ENCODE measurements at regions not wholly inside any gene's neighbourhood (a gene's known extent, or its start where the extent isn't known, plus 50 kb on each side); places are given as distances from the start of the nearest gene placed in this dataset.

DNA sequence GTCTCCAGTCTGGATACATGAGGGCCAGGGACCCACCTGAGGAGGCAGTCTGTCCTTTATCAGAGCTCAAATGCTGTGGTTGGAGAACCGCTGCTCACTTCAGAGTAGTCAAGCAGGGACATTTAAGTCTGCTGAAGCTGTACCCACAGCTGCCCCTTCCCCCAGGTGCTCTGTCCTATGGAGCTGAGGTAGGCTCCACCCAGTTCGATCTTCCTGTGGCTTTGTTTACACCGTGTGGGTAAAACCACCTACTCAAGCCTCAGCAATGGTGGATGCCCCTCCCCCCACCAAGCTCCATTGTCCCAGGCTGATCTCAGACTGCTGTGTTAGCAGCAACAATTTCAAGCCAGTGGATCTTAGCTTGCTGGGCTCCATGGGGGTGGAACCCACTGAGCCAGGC, 731.4 kb upstream of the HS6ST1 start:
- no peak overlapping the region for H3K27ac ChIP-seq
- no peaks in the 10 kb centered on the region for H3K27me3 ChIP-seq
- H3K36me3 ChIP-seq: no peaks in the 10 kb centered on the region
- H3K9me3 ChIP-seq: no peaks in the 10 kb centered on the region
- no peaks in the 10 kb centered on the region for H3K4me1 ChIP-seq
- TF ChIP-seq, protein P1, sequence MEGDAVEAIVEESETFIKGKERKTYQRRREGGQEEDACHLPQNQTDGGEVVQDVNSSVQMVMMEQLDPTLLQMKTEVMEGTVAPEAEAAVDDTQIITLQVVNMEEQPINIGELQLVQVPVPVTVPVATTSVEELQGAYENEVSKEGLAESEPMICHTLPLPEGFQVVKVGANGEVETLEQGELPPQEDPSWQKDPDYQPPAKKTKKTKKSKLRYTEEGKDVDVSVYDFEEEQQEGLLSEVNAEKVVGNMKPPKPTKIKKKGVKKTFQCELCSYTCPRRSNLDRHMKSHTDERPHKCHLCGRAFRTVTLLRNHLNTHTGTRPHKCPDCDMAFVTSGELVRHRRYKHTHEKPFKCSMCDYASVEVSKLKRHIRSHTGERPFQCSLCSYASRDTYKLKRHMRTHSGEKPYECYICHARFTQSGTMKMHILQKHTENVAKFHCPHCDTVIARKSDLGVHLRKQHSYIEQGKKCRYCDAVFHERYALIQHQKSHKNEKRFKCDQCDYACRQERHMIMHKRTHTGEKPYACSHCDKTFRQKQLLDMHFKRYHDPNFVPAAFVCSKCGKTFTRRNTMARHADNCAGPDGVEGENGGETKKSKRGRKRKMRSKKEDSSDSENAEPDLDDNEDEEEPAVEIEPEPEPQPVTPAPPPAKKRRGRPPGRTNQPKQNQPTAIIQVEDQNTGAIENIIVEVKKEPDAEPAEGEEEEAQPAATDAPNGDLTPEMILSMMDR (IDR thresholded peaks at IDR 0.05): no peak
- no peak overlapping the region for H3K4me3 ChIP-seq
- DNase-seq: no peak

GRCh38 chr2:129055242-129055641, 736.6 kb upstream of the HS6ST1 start:
- no peak for TF ChIP-seq POLR2A (IDR thresholded peaks at IDR 0.05)
- TF ChIP-seq, protein P1 (IDR thresholded peaks at IDR 0.05): no peak
- Histone ChIP-seq H3K4me1 (no peaks in the 10 kb centered on the region), H3K27ac (no peak overlapping the region), H3K36me3 (no peaks in the 10 kb centered on the region), H3K9me3 (no peaks in the 10 kb centered on the region), H3K4me3 (no peak overlapping the region), H3K27me3 (no peaks in the 10 kb centered on the region)
- DNase-seq: no peak

DNA sequence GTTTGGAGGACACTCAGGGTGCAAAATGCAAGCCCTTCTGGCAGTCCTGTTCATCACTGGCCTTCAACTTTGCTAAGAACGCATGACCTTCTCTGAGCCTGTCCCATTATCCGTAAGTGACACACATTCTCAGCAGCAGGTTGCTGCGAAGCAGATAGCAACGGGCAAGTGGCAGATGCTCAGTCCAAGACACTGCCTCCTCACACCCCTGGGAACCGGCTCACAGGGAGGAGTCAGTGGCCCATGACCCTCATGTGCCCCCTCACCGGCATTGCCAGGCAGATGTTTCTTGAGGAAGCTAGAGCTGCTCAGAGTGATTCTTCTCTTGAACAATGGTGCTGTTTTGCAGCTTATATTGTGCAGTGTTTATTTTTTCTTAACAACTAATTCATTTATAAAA, 737.2 kb upstream of the HS6ST1 start:
- TF ChIP-seq, protein P1 (IDR thresholded peaks at IDR 0.05): no peak
- no peak for TF ChIP-seq POLR2A (IDR thresholded peaks at IDR 0.05)
- Histone ChIP-seq H3K27me3 (no peaks in the 10 kb centered on the region), H3K9me3 (no peaks in the 10 kb centered on the region), H3K4me1 (no peaks in the 10 kb centered on the region), H3K36me3 (no peaks in the 10 kb centered on the region), H3K4me3 (no peak overlapping the region), H3K27ac (no peak overlapping the region)
- DNase-seq: no peak

GRCh38 chr2:129056309-129056958, 737.8 kb upstream of the HS6ST1 start:
- DNase-seq: no peak
- H3K36me3 ChIP-seq: no peaks in the 10 kb centered on the region
- no peaks in the 10 kb centered on the region for H3K4me1 ChIP-seq
- no peaks in the 10 kb centered on the region for H3K9me3 ChIP-seq
- H3K27ac ChIP-seq: no peak overlapping the region
- no peak for TF ChIP-seq POLR2A (IDR thresholded peaks at IDR 0.05)
- TF ChIP-seq, protein P1 (IDR thresholded peaks at IDR 0.05): no peak
- no peaks in the 10 kb centered on the region for H3K27me3 ChIP-seq
- H3K4me3 ChIP-seq: no peak overlapping the region

GRCh38 chr2:129056959-129057317, 738.3 kb upstream of the HS6ST1 start:
- DNase-seq: no peak
- Histone ChIP-seq H3K4me1 (no peaks in the 10 kb centered on the region), H3K27ac (no peak overlapping the region), H3K9me3 (no peaks in the 10 kb centered on the region), H3K27me3 (no peaks in the 10 kb centered on the region), H3K4me3 (no peak overlapping the region), H3K36me3 (no peaks in the 10 kb centered on the region)
- TF ChIP-seq, protein P1 (IDR thresholded peaks at IDR 0.05): no peak
- no peak for TF ChIP-seq POLR2A (IDR thresholded peaks at IDR 0.05)

GRCh38 chr2:129058981-129059380, 740.3 kb upstream of the HS6ST1 start:
- H3K36me3 ChIP-seq: no peaks in the 10 kb centered on the region
- no peak for DNase-seq
- no peaks in the 10 kb centered on the region for H3K9me3 ChIP-seq
- TF ChIP-seq, protein P1 (IDR thresholded peaks at IDR 0.05): no peak
- TF ChIP-seq POLR2A (IDR thresholded peaks at IDR 0.05): no peak
- H3K27ac ChIP-seq: no peak overlapping the region
- no peaks in the 10 kb centered on the region for H3K27me3 ChIP-seq
- H3K4me1 ChIP-seq: no peaks in the 10 kb centered on the region
- H3K4me3 ChIP-seq: no peak overlapping the region

All from Peyer's patch (tissue), 4 donors.